ENCODE measurements at regions not wholly inside any gene's neighbourhood (a gene's known extent, or its start where the extent isn't known, plus 50 kb on each side); places are given as distances from the start of the nearest gene placed in this dataset.
A peak's percentile ranks its signal among the peaks of the same experiment; 100 is the strongest.

DNA sequence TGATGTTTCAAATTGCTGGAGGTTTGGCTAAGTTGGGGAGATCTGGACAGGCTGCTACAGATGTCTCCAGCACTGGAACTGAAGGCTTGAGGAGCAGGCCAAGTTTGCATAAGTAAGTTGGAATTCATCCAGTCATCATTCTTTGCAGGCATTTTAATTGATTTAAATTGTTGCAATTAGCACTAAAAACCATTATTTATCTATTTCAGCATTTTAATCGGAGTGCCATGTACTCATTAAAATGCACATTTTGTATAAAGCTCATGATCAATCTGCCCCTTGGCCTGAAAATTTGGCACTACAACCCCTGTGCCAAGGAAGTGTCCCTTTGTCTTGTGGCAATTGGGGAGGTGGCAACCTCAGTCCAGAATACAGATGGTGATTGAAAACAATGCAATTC, 320.2 kb downstream of the MAT2B start:
- TF ChIP-seq TOX (CRISPR knock-in tag; IDR thresholded peaks at IDR 0.05; ENCODE audit: borderline replicate concordance): no peak
- TF ChIP-seq ISL1 (CRISPR knock-in tag; IDR thresholded peaks at IDR 0.05): peak; percentile 23; the same call in 1 of the 2 replicates
- no peak for ATAC-seq

- peak; percentile 32; the same call in 1 of the 2 replicates for TF ChIP-seq ISL1 (CRISPR knock-in tag; IDR thresholded peaks at IDR 0.05)
- no peak for TF ChIP-seq ESRRG (CRISPR knock-in tag; IDR thresholded peaks at IDR 0.05)
- TF ChIP-seq ZNF70 (CRISPR knock-in tag; IDR thresholded peaks at IDR 0.05): no peak
- no peak for TF ChIP-seq PPARA (CRISPR knock-in tag; IDR thresholded peaks at IDR 0.05; ENCODE audit: borderline replicate concordance)
- ATAC-seq: no peak
Measured at GRCh38 chr5:163826201-163826600, 320.8 kb downstream of the MAT2B start.

DNA sequence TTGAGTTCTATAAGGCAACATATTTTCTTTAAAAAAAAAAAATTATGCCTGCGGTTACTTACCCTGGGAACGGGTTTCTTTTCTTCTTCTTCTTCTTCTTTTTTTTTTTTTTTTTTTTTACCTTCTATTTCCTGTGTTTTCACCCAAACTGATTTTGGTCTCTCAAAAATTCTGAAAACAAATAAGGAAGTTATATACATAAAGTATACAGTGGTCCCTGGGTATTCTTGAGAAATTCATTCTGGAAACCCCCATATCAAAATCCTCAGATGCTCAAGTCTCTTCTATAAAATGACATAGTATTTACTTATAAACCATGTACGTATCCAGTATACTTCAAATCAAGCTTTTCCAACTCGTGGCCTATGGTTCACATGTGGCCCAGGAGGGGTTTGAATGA, 326.7 kb downstream of the MAT2B start:
- ATAC-seq: no peak
- TF ChIP-seq ESRRG (CRISPR knock-in tag; IDR thresholded peaks at IDR 0.05) (no peak), ZFP3 (CRISPR knock-in tag; IDR thresholded peaks at IDR 0.05) (no peak), TOX (CRISPR knock-in tag; IDR thresholded peaks at IDR 0.05; ENCODE audit: borderline replicate concordance) (no peak), ZNF8 (CRISPR knock-in tag; IDR thresholded peaks at IDR 0.05) (no peak), TCF4 (CRISPR knock-in tag; IDR thresholded peaks at IDR 0.05; ENCODE audit: borderline replicate concordance) (no peak), PATZ1 (CRISPR knock-in tag; IDR thresholded peaks at IDR 0.05; ENCODE audit: borderline replicate concordance) (no peak), PPARA (CRISPR knock-in tag; IDR thresholded peaks at IDR 0.05; ENCODE audit: borderline replicate concordance) (no peak)
- TF ChIP-seq, protein P1, sequence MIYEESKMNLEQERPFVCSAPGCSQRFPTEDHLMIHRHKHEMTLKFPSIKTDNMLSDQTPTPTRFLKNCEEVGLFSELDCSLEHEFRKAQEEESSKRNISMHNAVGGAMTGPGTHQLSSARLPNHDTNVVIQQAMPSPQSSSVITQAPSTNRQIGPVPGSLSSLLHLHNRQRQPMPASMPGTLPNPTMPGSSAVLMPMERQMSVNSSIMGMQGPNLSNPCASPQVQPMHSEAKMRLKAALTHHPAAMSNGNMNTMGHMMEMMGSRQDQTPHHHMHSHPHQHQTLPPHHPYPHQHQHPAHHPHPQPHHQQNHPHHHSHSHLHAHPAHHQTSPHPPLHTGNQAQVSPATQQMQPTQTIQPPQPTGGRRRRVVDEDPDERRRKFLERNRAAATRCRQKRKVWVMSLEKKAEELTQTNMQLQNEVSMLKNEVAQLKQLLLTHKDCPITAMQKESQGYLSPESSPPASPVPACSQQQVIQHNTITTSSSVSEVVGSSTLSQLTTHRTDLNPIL (CRISPR knock-in tag; IDR thresholded peaks at IDR 0.05; ENCODE audit: low read depth): no peak

DNA sequence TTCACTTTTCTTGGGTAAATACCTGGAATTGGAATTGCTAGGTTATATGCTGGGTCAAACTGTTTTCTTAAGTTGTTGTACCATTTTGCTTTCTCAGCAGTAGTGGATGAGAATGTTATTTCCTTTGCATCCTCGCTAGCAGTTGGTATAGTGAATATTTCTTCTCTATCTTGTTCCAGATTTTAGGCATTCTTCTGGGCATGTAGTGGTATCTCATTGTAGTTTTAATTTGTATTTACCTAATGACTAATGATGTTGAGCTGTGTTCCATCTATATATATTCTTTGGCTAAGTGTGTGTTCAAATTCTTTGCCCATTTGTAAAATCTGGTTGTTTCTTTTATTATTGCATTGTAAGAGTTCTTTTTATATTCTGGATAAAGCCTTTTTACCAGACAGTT, 333.3 kb downstream of the MAT2B start:
- ATAC-seq: no peak
- TF ChIP-seq RARB (CRISPR knock-in tag; IDR thresholded peaks at IDR 0.05) (no peak), ESRRG (CRISPR knock-in tag; IDR thresholded peaks at IDR 0.05) (no peak), OSR1 (CRISPR knock-in tag; IDR thresholded peaks at IDR 0.05) (no peak), SNAI2 (CRISPR knock-in tag; IDR thresholded peaks at IDR 0.05) (no peak), ZNF565 (CRISPR knock-in tag; conservative IDR thresholded peaks at IDR 0.05; ENCODE audit: low read depth) (no peak), BACH2 (CRISPR knock-in tag; IDR thresholded peaks at IDR 0.05; ENCODE audit: borderline replicate concordance) (no peak), ZNF70 (CRISPR knock-in tag; IDR thresholded peaks at IDR 0.05) (no peak), TCF4 (CRISPR knock-in tag; IDR thresholded peaks at IDR 0.05; ENCODE audit: borderline replicate concordance) (no peak)

DNA sequence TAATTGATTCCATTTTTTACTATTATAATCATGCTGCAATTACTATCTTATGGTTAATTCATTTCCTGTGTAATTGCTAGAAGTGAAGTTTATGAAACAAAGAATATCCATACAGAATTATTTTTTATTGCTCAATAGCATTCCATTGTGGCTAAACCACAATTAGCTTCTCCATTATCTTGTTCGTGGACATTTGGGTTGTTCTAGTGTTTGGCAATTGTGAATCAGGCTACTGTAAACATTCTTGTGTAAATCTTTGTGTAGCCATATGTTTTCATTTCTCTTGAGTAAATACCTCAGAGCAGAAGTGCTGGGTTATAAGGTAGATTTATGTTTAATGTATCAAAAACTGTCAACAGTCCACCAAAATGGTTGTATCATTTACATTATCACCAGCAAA, 341.1 kb downstream of the MAT2B start:
- no peak for ATAC-seq
- no peak for TF ChIP-seq CSRNP3 (CRISPR knock-in tag; IDR thresholded peaks at IDR 0.05)
- no peak for TF ChIP-seq RARB (CRISPR knock-in tag; IDR thresholded peaks at IDR 0.05)
- TF ChIP-seq ZNF70 (CRISPR knock-in tag; IDR thresholded peaks at IDR 0.05): no peak
- no peak for TF ChIP-seq ZNF8 (CRISPR knock-in tag; IDR thresholded peaks at IDR 0.05)
- no peak for TF ChIP-seq ZFP3 (CRISPR knock-in tag; IDR thresholded peaks at IDR 0.05)
- no peak for TF ChIP-seq CSDC2 (CRISPR knock-in tag; IDR thresholded peaks at IDR 0.05)
- no peak for TF ChIP-seq TCF4 (CRISPR knock-in tag; IDR thresholded peaks at IDR 0.05; ENCODE audit: borderline replicate concordance)
- no peak for TF ChIP-seq POU6F1 (CRISPR knock-in tag; IDR thresholded peaks at IDR 0.05; ENCODE audit: borderline replicate concordance, low read depth)
- no peak for TF ChIP-seq ARNTL (CRISPR knock-in tag; IDR thresholded peaks at IDR 0.05; ENCODE audit: borderline replicate concordance, low read depth)

DNA sequence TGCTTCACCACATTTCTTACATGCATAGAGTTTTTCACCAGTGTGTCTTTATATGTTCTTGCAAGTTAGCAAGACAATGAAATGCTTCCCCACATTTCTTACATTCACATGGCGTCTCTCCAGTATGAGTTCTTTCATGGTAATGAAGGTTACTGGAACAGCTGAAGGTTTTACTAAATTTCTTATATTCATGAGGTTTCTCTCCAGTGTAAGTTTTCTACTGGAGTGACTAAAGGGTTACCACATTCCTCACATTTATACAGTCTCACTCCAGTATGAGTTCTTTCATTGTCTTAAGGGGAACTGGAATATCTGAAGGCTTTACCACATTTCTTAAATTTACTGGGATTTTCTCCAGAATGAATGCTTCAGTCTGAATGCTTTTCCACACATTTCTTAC, 350.3 kb downstream of the MAT2B start:
- no peak for ATAC-seq
- TF ChIP-seq RARB (CRISPR knock-in tag; IDR thresholded peaks at IDR 0.05) (no peak), PATZ1 (CRISPR knock-in tag; IDR thresholded peaks at IDR 0.05; ENCODE audit: borderline replicate concordance) (no peak), OSR1 (CRISPR knock-in tag; IDR thresholded peaks at IDR 0.05) (no peak), SNAI2 (CRISPR knock-in tag; IDR thresholded peaks at IDR 0.05) (no peak), ZNF8 (CRISPR knock-in tag; IDR thresholded peaks at IDR 0.05) (no peak), TCF4 (CRISPR knock-in tag; IDR thresholded peaks at IDR 0.05; ENCODE audit: borderline replicate concordance) (no peak), PPARA (CRISPR knock-in tag; IDR thresholded peaks at IDR 0.05; ENCODE audit: borderline replicate concordance) (no peak), TOX (CRISPR knock-in tag; IDR thresholded peaks at IDR 0.05; ENCODE audit: borderline replicate concordance) (no peak), ESRRG (CRISPR knock-in tag; IDR thresholded peaks at IDR 0.05) (no peak), ZFP3 (CRISPR knock-in tag; IDR thresholded peaks at IDR 0.05) (no peak), CSRNP3 (CRISPR knock-in tag; IDR thresholded peaks at IDR 0.05) (no peak)
- TF ChIP-seq, protein P1 (CRISPR knock-in tag; IDR thresholded peaks at IDR 0.05; ENCODE audit: low read depth): no peak

Data from SK-N-SH treated with all-trans-retinoic acid at 6 μM for 48 hours (cell line).